Liver (tissue), 3 donors: ENCODE measurements at regions not wholly inside any gene's neighbourhood (a gene's known extent, or its start where the extent isn't known, plus 50 kb on each side); places are given as distances from the start of the nearest gene placed in this dataset.
"Not testable (repeated sequence)": the region's sequence is repeated elsewhere in the genome, so short reads cannot be mapped to it uniquely, and the experiment has no call there.

Source experiments
- FOXA2 ChIP-seq: IDR thresholded peaks from 2 replicates; pipeline ENCODE4 v1.6.1; 2016; ENCODE audit warnings: antibody characterized with exemption
- GABPA ChIP-seq, 2 donors: IDR thresholded peaks in 1 of 2; conservative IDR thresholded peaks in 1 of 2; 2 replicates each; pipeline ENCODE4 v1.6.1; 2016; ENCODE audit warnings: antibody characterized with exemption in 2 of 2, mild to moderate bottlenecking in 1 of 2, moderate library complexity in 1 of 2
- RAD21 ChIP-seq, 2 donors: IDR thresholded peaks; 2 replicates each; pipeline ENCODE4 v1.6.1; 2016; ENCODE audit warnings: antibody characterized with exemption in 2 of 2, mild to moderate bottlenecking in 2 of 2
- RXRA ChIP-seq, 2 donors: IDR thresholded peaks; 2 replicates each; pipeline ENCODE4 v1.6.1; 2017 to 2018; ENCODE audit warnings: antibody characterized with exemption in 2 of 2, mild to moderate bottlenecking in 1 of 2
- SP1 ChIP-seq: IDR thresholded peaks from 2 replicates; pipeline ENCODE4 v1.6.1; 2018; ENCODE audit warnings: antibody characterized with exemption, mild to moderate bottlenecking
- TAF1 ChIP-seq: conservative IDR thresholded peaks from 2 replicates; pipeline ENCODE4 v1.6.1; 2016; ENCODE audit warnings: antibody characterized with exemption, mild to moderate bottlenecking
- YY1 ChIP-seq: IDR thresholded peaks from 2 replicates; pipeline ENCODE4 v1.6.1; 2016; ENCODE audit warnings: antibody characterized with exemption, mild to moderate bottlenecking
- TF ChIP-seq, protein P1 (sequence below): fragments of 150-350 bp; IDR thresholded peaks from 2 replicates; pipeline ENCODE4 v1.5.1; 2017; ENCODE audit warnings: improper control_type of control experiment, low read depth, low read length; ENCODE audit not compliant: missing input control
- TF ChIP-seq, protein P2 (sequence below): IDR thresholded peaks from 2 replicates; pipeline ENCODE4 v1.6.1; 2016; ENCODE audit warnings: antibody characterized with exemption, mild to moderate bottlenecking
- donor health status: healthy.
- donor health status: healthy.

DNA sequence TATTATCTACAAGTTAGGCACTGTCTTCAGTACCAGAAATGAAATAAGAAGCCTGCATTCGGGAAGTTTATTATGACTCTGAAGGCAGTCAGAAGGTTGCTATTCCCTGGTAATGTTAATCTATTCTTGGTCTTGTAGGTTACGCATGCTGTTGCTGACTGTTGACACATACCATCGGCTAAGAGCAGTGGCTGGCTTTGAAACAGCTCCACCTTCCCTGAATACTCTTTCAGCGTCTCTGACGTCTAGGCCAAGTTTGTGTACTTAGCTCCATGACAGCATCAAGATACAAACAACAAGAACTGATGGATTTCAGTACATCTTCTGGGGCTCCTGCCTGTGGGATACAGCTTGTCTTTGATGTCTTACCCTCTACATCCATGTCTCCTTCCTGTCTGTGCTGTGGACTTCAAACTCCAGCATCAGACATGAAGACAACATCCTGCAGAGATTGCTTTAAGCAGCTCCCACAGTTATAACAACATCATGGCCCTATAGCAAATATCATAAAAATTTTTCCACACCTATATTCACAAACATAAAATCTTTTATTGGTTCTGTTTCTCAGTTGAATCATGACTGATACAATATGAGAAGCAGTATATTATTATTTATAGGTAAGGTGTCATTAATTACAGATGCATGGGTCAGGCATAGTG, 151.5 kb upstream of the FAM240B start:
- TF ChIP-seq, protein P1, sequence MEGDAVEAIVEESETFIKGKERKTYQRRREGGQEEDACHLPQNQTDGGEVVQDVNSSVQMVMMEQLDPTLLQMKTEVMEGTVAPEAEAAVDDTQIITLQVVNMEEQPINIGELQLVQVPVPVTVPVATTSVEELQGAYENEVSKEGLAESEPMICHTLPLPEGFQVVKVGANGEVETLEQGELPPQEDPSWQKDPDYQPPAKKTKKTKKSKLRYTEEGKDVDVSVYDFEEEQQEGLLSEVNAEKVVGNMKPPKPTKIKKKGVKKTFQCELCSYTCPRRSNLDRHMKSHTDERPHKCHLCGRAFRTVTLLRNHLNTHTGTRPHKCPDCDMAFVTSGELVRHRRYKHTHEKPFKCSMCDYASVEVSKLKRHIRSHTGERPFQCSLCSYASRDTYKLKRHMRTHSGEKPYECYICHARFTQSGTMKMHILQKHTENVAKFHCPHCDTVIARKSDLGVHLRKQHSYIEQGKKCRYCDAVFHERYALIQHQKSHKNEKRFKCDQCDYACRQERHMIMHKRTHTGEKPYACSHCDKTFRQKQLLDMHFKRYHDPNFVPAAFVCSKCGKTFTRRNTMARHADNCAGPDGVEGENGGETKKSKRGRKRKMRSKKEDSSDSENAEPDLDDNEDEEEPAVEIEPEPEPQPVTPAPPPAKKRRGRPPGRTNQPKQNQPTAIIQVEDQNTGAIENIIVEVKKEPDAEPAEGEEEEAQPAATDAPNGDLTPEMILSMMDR = not testable (repeated sequence)
- TF ChIP-seq, protein P2, sequence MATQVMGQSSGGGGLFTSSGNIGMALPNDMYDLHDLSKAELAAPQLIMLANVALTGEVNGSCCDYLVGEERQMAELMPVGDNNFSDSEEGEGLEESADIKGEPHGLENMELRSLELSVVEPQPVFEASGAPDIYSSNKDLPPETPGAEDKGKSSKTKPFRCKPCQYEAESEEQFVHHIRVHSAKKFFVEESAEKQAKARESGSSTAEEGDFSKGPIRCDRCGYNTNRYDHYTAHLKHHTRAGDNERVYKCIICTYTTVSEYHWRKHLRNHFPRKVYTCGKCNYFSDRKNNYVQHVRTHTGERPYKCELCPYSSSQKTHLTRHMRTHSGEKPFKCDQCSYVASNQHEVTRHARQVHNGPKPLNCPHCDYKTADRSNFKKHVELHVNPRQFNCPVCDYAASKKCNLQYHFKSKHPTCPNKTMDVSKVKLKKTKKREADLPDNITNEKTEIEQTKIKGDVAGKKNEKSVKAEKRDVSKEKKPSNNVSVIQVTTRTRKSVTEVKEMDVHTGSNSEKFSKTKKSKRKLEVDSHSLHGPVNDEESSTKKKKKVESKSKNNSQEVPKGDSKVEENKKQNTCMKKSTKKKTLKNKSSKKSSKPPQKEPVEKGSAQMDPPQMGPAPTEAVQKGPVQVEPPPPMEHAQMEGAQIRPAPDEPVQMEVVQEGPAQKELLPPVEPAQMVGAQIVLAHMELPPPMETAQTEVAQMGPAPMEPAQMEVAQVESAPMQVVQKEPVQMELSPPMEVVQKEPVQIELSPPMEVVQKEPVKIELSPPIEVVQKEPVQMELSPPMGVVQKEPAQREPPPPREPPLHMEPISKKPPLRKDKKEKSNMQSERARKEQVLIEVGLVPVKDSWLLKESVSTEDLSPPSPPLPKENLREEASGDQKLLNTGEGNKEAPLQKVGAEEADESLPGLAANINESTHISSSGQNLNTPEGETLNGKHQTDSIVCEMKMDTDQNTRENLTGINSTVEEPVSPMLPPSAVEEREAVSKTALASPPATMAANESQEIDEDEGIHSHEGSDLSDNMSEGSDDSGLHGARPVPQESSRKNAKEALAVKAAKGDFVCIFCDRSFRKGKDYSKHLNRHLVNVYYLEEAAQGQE = not testable (repeated sequence)
- not testable (repeated sequence) for TF ChIP-seq RXRA (IDR thresholded peaks at IDR 0.05); FOXA2; SP1; GABPA (IDR thresholded peaks at IDR 0.05 in 1 of 2, conservative IDR thresholded peaks at IDR 0.05 in 1 of 2); RAD21 (IDR thresholded peaks at IDR 0.05); TAF1; YY1
